ENCODE measurements at regions not wholly inside any gene's neighbourhood (a gene's known extent, or its start where the extent isn't known, plus 50 kb on each side); places are given as distances from the start of the nearest gene placed in this dataset.
"Not testable (repeated sequence)": the region's sequence is repeated elsewhere in the genome, so short reads cannot be mapped to it uniquely, and the experiment has no call there.

GRCh38 chr12:69172491-69172890 is 66.9 kb upstream of the CPSF6 start:
- Histone ChIP-seq H2AFZ (ENCODE audit: low read length) (no peak overlapping the region), H4K20me1 (ENCODE audit: insufficient read depth, low read length) (no peaks in the 10 kb centered on the region), H3K4me1 (ENCODE audit: insufficient read depth, low read length) (no peaks in the 10 kb centered on the region), H3K79me2 (ENCODE audit: insufficient read depth, low read length) (no peaks in the 10 kb centered on the region), H3K27me3 (ENCODE audit: insufficient read depth, low read length) (peaks cover 2% of the 10 kb centered on the region), H3K4me3 (ENCODE audit: insufficient read depth, low read length) (no peak overlapping the region), H3K9me3 (ENCODE audit: low read depth, low read length) (no peaks in the 10 kb centered on the region), H3K36me3 (ENCODE audit: insufficient read depth, low read length) (no peaks in the 10 kb centered on the region), H3K27ac (ENCODE audit: low read depth, low read length) (no peak overlapping the region), H3K4me2 (ENCODE audit: insufficient read depth, low read length) (no peak overlapping the region)
- no peak for TF ChIP-seq CTCF (IDR thresholded peaks at IDR 0.05; ENCODE audit: extremely low read depth, low read depth, low read length)
- no peak for DNase-seq (ENCODE audit: insufficient read length, low spot score, missing footprints)

- no peaks in the 10 kb centered on the region for H3K4me1 ChIP-seq (ENCODE audit: insufficient read depth, low read length)
- H3K36me3 ChIP-seq (ENCODE audit: insufficient read depth, low read length): no peaks in the 10 kb centered on the region
- no peak overlapping the region for H3K27ac ChIP-seq (ENCODE audit: low read depth, low read length)
- H3K27me3 ChIP-seq (ENCODE audit: insufficient read depth, low read length): peaks cover 2% of the 10 kb centered on the region
- DNase-seq (ENCODE audit: insufficient read length, low spot score, missing footprints): no peak
- no peak overlapping the region for H3K4me3 ChIP-seq (ENCODE audit: insufficient read depth, low read length)
- H3K79me2 ChIP-seq (ENCODE audit: insufficient read depth, low read length): no peaks in the 10 kb centered on the region
- no peak overlapping the region for H3K4me2 ChIP-seq (ENCODE audit: insufficient read depth, low read length)
- H4K20me1 ChIP-seq (ENCODE audit: insufficient read depth, low read length): no peaks in the 10 kb centered on the region
- no peak for TF ChIP-seq CTCF (IDR thresholded peaks at IDR 0.05; ENCODE audit: extremely low read depth, low read depth, low read length)
- no peak overlapping the region for H2AFZ ChIP-seq (ENCODE audit: low read length)
- H3K9me3 ChIP-seq (ENCODE audit: low read depth, low read length): no peaks in the 10 kb centered on the region
These were observed 66.0 kb upstream of the CPSF6 start for GRCh38 chr12:69173368-69173767.

GRCh38 chr12:69179786-69180185 is 59.6 kb upstream of the CPSF6 start:
- Histone ChIP-seq H3K27ac (ENCODE audit: low read depth, low read length) (no peak overlapping the region), H4K20me1 (ENCODE audit: insufficient read depth, low read length) (no peaks in the 10 kb centered on the region), H3K27me3 (ENCODE audit: insufficient read depth, low read length) (peaks cover 6% of the 10 kb centered on the region), H3K79me2 (ENCODE audit: insufficient read depth, low read length) (no peaks in the 10 kb centered on the region), H3K9me3 (ENCODE audit: low read depth, low read length) (no peaks in the 10 kb centered on the region), H3K4me3 (ENCODE audit: insufficient read depth, low read length) (no peak overlapping the region), H3K36me3 (ENCODE audit: insufficient read depth, low read length) (no peaks in the 10 kb centered on the region), H3K4me1 (ENCODE audit: insufficient read depth, low read length) (no peaks in the 10 kb centered on the region), H3K4me2 (ENCODE audit: insufficient read depth, low read length) (no peak overlapping the region), H2AFZ (ENCODE audit: low read length) (no peak overlapping the region)
- no peak for TF ChIP-seq CTCF (IDR thresholded peaks at IDR 0.05; ENCODE audit: extremely low read depth, low read depth, low read length)
- DNase-seq (ENCODE audit: insufficient read length, low spot score, missing footprints): no peak

GRCh38 chr12:69187572-69187971 is 51.8 kb upstream of the CPSF6 start:
- not testable (repeated sequence) for H3K79me2 ChIP-seq (ENCODE audit: insufficient read depth, low read length); DNase-seq (ENCODE audit: insufficient read length, low spot score, missing footprints); H2AFZ ChIP-seq (ENCODE audit: low read length); H3K27me3 ChIP-seq (ENCODE audit: insufficient read depth, low read length); H3K36me3 ChIP-seq (ENCODE audit: insufficient read depth, low read length); H3K4me3 ChIP-seq (ENCODE audit: insufficient read depth, low read length); H4K20me1 ChIP-seq (ENCODE audit: insufficient read depth, low read length); H3K4me1 ChIP-seq (ENCODE audit: insufficient read depth, low read length); H3K9me3 ChIP-seq (ENCODE audit: low read depth, low read length); H3K4me2 ChIP-seq (ENCODE audit: insufficient read depth, low read length); H3K27ac ChIP-seq (ENCODE audit: low read depth, low read length)

Measured in osteoblast (primary cell).